Vagina (tissue), 2 donors: ENCODE measurements at regions not wholly inside any gene's neighbourhood (a gene's known extent, or its start where the extent isn't known, plus 50 kb on each side); places are given as distances from the start of the nearest gene placed in this dataset.

ENCODE experiments used
- CTCF ChIP-seq, 3 experiments: fragments of 450-650 bp in 2 of 3; fragments of 200-600 bp in 1 of 3; sonication (generic) in 1 of 3; IDR thresholded peaks; one replicate each; pipeline ENCODE4 v1.5.1; 2017 to 2019; ENCODE audit warnings: antibody characterized with exemption in 3 of 3, mild to moderate bottlenecking in 2 of 3, moderate library complexity in 2 of 3
- POLR2A ChIP-seq, 2 donors: fragments of 450-650 bp; IDR thresholded peaks; one replicate each; pipeline ENCODE4 v1.6.1; 2017; ENCODE audit warnings: antibody characterized with exemption in 2 of 2, mild to moderate bottlenecking in 2 of 2, moderate library complexity in 2 of 2
- POLR2AphosphoS5 ChIP-seq, 2 donors: sonication (generic); formaldehyde crosslinking; IDR thresholded peaks; one replicate each; pipeline ENCODE4 v1.9.0; 2017; ENCODE audit warnings: antibody characterized with exemption in 2 of 2, mild to moderate bottlenecking in 2 of 2, low read depth in 1 of 2; ENCODE audit not compliant: insufficient read depth in 1 of 2

- TF ChIP-seq POLR2A (IDR thresholded peaks at IDR 0.05) (no peak), CTCF (IDR thresholded peaks at IDR 0.05) (no peak), POLR2AphosphoS5 (IDR thresholded peaks at IDR 0.05; ENCODE audit: insufficient read depth in 1 of 2, low read depth in 1 of 2) (no peak)
These were observed 70.5 kb upstream of the CPSF6 start for GRCh38 chr12:69168828-69169227.
